GM10266 (cell line): ENCODE measurements at regions not wholly inside any gene's neighbourhood (a gene's known extent, or its start where the extent isn't known, plus 50 kb on each side); places are given as distances from the start of the nearest gene placed in this dataset.

Experiments
- DNase-seq: peaks from one replicate; pipeline ENCODE4 v3.0.0; 2012; ENCODE audit errors: extremely low spot score
- TF ChIP-seq, protein P1 (sequence below): IDR thresholded peaks from 2 replicates; pipeline ENCODE4 v1.5.1; 2012; ENCODE audit warnings: mild to moderate bottlenecking, low read depth; ENCODE audit not compliant: control insufficient read depth, insufficient read depth; ENCODE audit errors: missing control alignments

DNA sequence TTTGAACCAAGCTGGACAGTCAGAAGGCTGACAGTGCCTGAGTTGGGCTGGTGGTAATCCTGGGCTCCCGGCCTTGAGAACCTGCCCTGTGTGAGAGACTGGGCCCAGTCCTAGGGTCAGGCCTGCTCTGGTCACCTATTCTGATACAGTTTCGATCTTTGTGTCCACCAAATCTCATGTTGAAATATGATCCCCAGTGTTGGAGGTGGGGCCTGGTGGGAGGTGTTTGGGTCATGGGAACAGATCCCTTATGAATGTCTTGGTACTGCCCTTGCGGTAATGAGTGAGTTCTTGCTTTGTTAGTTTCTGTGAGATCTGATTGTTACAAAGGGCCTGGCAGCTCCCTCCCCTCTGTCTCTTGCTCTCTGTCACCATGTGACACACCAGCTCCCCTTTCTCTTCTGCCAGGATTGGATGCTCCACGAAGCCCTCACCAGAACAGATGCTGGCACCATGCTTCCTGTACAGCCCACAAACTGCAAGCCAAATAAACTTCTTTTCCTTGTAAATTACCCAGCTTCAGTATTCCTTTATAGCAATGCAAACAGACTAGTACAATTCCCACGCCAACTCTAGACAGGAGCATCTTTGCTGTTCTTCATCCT lies 111.8 kb upstream of the ZNF438 start:
- no peak for DNase-seq

DNA sequence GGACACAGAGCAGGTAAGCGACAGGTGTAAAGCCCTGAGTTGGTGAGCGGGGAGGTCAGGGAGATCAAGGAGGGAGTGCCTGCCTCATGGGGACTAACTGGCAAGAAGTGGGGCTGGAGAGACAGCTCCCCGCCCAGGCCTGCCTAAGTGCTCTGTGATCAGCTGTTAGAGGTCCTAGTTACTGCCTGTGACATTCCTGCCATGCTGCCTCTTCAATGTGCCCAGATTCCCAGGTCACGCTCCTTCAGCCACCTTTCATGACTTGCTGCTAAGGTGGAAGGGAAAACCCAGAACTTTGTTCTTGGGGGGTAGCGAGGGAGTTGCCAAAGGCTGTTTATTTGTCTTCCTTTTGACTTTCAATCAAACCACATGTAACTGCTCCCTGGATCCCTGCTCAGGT lies 114.3 kb upstream of the ZNF438 start:
- DNase-seq = no peak
- TF ChIP-seq, protein P1, sequence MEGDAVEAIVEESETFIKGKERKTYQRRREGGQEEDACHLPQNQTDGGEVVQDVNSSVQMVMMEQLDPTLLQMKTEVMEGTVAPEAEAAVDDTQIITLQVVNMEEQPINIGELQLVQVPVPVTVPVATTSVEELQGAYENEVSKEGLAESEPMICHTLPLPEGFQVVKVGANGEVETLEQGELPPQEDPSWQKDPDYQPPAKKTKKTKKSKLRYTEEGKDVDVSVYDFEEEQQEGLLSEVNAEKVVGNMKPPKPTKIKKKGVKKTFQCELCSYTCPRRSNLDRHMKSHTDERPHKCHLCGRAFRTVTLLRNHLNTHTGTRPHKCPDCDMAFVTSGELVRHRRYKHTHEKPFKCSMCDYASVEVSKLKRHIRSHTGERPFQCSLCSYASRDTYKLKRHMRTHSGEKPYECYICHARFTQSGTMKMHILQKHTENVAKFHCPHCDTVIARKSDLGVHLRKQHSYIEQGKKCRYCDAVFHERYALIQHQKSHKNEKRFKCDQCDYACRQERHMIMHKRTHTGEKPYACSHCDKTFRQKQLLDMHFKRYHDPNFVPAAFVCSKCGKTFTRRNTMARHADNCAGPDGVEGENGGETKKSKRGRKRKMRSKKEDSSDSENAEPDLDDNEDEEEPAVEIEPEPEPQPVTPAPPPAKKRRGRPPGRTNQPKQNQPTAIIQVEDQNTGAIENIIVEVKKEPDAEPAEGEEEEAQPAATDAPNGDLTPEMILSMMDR = no peak

More for the DNA sequence above, 111.8 kb upstream of the ZNF438 start:
- TF ChIP-seq, protein P1 = no peak

DNA sequence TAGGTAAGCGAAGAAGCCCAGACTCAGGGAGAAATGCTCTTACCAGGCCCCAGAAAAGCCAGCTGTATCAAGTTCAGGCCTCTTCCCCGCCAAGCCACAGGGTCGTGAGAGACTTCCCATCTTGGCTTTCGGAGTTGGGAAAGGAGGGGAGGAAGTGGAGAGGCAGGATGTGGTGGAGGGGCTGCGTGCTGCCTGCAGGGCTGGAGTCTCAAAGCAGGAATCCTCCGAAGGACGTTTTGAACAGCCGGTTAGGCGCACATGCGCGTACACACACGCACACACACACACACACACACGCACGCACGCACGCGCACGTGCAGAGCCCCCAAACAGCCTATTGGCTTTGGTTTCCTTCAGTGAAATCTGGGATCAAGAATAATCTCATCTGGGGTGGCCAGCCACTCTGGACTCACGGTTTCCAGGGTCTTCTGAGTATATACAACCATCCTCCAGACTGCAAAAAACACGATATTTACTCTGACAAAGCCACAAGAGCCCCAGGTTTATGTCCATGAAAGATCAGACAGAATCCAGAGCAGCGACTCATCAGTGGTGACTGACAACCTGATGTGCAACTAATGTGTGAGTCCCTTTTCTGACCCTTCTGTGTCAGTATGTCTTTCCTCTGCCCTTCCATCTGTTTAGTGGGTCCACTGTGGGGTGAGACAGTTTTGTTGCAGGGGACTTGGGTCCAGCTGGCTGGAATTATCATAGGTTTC lies 115.0 kb upstream of the ZNF438 start:
- TF ChIP-seq, protein P1 = no peak
- no peak for DNase-seq

DNA sequence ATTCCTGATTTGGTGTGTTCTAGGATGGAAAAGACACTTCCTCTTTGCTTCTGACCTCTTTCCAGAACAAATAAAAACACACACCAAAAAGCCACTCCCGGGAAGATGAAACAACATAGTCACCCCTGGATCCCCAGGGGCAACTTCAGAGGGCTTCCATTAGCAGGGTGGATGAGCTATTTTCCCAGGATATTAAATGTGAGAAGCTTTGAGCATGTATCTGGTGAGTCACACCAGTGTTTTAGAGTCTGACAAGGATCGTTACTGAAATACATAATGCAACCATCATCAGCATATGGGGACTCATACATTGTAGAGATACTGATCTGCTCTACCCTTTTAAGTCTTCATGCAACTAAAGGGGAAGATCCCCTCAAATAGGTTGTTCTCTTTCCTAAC lies 115.5 kb upstream of the ZNF438 start:
- TF ChIP-seq, protein P1 = no peak
- DNase-seq = no peak

DNA sequence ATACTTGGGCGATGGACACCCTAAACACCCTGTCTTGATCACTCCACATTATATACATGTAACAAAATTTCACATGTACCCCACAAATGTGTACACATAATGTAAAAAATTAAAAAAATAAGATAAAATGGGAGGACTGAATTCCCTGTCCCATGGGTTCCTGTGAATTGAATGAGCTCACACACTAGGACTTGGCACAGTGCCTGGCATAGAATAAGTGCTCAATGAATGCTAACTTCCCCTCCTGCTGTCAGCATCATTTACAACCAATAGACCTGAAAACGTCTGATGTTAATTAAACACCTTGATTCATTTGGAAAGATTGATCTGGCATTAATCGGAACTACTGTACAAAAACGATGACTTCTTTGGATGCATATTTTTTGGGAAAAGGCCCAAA lies 117.3 kb upstream of the ZNF438 start:
- DNase-seq = no peak
- TF ChIP-seq, protein P1 = no peak

DNA sequence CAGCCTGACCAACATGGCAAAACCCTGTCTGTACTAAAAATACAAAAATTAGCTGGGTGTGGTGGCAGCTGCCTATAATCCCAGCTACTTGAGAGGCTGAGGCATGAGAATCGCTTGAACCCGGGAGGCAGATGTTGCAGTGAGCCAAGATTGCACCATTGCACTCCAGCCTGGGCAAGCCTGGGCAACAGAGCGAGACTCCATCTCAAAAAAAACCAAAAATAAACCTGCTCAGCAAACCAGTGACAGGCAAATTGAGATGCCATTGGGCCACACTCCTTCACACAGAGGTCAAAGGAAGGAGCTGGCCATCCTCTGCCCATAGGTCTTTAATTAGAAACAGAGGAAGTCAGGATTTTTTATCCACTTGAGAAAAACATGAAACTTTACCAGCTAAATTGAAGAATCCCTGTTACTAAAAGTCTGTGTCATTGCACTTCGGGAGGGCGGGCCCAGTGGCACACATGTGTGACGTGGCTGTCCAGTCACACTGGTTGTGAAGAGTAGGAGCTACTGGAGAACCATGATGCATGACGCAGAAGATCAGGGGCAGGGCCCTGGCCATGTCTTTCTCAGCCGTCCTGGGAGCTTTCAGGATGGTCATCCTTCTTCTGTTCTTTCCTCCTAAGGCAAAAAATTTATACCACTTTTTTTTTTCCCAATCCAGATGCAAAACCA lies 118.3 kb upstream of the ZNF438 start:
- TF ChIP-seq, protein P1 = no peak
- DNase-seq = no peak

DNA sequence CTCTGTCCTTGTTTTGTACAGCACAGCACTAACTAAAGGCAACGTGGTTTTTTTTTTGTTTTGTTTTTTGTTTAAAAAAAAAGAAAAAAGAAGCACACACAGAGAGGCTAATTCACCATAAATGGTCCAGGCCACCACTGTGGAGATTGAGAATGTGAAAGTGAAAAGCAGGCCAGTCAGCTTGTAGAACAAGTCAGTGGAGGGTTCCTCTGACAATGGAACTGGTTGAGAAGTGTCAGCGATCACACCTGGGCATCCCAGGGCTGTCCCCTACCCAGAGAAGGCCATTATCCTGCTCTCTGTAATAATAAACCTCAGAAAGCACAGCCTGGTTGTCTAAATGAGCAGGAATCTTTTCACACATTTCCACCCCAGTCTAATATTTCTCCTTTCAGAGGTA lies 119.6 kb upstream of the ZNF438 start:
- DNase-seq = no peak
- TF ChIP-seq, protein P1 = no peak
